ENCODE measurements at regions not wholly inside any gene's neighbourhood (a gene's known extent, or its start where the extent isn't known, plus 50 kb on each side); places are given as distances from the start of the nearest gene placed in this dataset.

DNA sequence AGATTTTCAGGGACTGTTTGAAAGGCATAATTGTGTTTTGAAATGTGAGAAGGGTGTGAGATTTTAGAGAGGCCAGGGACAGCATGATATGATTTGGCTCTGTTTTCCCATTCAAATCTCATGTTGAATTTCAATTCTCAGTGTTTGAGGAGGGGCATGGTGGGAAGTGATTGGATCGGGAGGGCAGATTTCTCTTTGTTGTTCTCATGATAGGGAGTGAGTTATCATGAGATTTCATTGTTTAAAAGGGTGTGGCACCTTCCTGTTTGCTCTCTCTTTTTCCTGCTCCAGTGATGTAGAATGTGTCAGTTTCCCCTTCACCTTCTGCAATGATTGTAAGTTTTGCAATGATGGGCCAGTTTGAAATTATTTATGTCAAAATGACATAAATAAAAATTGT, 113.0 kb upstream of the PCDH15 start:
- DNase-seq: no peak

DNA sequence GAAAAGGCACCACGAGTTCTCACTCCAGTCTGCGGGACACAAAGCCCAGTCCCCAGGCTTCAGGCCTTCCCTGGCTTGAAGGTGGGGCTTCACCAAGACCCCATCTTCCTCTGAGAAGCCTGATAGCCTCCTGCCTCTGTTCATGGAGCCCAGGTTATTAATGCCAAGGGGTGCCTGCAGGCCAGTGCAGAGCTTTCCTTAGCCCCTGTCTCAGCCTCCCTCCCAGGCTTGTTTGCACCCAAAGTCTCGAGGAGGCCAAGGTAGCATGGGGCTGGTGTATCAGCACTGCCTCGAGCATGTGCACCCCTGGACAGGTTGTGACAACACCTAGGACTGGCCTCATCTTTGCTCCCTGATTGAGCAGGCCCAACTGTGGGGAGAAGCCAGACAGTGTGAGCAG, 108.1 kb upstream of the PCDH15 start:
- no peak for DNase-seq

DNA sequence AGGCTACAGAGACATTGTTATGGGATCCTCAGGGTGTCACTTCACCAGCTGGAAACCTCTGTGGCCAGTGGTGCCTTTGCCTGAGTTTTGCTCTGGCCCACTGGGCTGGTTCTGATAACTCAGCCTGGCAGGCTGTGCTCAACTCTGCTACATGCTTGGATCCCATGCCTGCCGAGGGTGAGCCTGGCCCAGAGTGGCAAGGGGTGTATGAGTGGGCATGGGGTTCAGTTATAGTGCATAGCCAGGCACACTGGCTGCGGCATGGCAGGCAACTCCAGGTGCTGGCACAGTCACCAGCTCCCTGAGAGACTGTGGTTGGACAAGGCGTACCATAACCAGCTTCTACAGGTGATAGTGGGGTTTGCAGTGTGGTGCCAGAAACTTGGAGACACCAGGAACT, 107.0 kb upstream of the PCDH15 start:
- DNase-seq: no peak

DNA sequence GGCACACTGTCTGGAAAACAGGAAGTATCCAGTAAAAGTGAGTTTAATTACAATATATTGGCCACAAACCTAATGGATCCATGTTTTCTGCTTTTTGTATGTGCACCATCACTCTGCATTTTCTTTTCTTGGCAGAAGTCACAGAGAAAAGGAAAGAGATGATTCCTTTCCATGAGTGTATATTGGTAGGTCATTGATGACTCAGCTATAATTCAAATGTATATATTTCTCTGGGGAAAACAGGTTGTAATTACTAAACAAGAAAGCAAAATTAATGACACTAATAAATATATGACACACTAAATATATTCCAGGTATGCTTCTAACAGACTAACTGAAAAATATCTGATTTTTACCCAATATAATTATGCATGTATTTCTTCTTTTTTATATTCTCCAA, 105.9 kb upstream of the PCDH15 start:
- DNase-seq: no peak

DNA sequence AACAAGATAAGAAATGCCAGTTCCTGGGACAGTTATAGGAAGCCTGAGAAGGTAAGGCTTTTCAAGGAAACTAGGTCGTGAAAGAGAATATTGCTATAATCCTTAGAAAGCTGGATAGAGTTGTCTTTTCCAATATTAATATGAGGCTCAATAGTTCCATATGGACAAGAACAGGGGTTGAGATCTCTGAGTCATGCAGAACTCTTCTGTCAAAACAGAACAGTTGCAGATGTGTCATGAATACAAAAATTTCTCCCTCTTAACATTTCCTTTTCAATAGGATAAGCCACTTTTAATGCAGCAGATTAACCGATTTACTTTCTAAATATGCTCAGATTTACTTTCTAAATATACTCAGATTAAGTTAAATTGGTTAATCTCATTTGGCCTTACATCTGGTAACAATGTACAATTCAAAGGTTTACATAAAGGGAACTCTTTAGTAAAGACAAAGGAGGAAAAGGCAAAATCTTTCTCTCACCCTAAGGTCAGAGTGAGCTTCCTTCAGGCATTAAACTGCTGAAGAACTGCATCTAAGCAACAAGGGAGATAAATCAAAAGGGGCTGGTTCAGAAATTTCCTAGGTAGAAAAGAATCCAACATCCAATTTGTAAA, 104.7 kb upstream of the PCDH15 start:
- no peak for DNase-seq

DNA sequence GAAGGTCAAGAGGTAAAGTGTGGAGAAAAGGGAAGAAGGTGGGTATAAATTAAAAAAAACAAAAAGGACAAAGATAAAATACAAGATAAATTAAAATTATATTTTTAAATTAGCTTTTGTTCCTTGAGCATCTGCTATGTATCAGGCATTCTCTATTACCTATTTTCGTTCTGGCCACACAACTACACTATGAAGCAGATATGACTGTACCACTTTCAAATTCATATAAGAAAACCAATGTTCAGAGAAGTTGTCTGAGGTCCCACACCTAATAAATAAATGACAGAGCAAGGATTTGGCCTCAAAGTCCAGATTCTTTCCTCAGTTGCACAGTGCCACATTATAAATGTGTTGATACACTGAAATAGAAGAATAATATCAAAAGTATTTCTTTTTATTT, 103.8 kb upstream of the PCDH15 start:
- DNase-seq: no peak

DNA sequence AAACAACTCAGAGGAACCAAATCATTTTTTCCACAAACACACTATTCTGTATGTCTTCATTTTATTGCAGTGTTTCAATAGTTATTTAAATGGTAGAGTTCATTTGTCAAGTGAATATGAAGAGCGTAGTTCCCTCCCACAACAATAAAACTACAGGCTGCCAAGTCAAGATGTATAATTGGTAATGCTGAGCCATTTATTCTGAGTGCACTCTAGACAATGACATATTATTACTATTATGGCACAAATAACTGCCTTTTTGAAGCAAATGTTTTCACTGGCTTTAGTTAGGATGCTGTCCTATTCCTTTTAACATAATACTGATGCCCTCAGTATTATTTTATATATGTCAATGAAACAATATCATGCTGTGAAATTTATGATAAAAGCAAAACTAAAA, 102.7 kb upstream of the PCDH15 start:
- DNase-seq: no peak

DNA sequence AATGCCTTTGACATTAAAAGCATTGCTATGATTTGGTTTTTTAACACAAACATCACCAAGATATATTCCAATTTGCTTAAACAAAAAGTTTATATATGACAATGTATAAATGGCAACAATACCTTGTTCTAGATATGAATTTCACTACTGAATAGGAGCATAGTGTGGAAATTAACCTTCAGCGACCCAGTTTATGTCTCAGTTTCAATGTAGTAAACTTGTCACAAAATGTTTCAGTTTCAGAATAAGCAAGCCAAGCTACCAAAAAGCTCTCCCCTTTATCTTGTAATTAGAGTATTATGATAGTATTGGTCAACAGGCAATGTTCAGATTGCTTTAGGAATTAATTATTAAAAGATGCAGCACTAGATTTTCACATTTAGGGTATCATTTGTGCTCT, 99.6 kb upstream of the PCDH15 start:
- DNase-seq: no peak

DNA sequence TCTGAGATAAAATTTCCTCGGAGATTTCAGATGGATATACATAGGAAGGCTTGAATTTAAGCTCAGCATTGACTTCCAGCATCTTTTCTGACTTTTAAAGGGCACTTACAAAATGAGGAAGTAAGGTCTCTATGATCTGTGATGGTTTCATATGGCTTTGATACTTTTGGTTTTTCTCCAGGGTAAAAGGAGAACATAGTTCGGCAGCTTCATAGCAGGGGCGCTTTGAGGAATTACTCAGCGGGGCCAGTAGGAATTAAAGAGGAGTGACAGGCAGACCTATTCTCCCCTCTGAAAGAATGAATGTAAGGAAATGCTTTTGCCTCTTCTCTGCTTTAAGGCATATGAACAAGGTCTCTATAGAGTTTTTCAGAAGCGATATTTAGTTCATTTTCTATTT, 80.0 kb upstream of the PCDH15 start:
- no peak for DNase-seq

DNA sequence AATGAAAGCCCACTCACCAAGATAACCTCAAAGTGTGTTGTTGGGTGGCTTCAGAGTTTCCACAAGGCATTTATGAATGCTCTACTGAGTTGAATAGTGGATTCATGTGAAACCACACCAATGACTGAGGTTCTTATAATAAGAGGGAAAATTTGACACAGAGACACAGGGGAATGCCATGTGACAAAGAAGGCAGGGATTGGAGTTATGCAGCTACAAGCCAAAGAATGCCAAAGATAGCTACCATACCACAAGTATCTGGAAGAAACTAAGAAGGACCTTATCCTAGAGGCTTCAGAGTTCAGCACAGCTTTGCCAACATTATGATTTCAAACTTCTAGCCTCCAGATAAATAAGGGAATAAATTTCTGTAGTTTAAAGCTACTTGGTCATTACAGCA, 68.0 kb upstream of the PCDH15 start:
- no peak for DNase-seq

DNA sequence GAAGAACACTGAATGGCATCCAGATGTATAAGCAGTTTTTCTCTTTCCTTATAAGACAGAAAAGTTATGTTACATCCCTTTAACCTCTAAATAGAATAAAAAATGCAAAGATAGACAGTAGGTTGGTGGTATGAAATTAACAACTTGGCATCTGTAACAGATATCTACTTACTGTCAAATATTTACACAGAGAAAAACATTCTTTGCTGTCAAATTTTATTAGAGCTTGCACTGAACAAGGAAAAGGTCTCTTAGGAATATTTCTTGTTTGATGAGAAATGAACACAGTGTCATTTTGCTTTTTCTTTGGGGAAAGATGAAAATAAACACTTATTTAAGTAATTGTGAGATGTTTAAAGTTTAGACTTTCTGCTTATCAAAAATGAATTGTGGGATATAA, 65.6 kb upstream of the PCDH15 start:
- DNase-seq: no peak

DNA sequence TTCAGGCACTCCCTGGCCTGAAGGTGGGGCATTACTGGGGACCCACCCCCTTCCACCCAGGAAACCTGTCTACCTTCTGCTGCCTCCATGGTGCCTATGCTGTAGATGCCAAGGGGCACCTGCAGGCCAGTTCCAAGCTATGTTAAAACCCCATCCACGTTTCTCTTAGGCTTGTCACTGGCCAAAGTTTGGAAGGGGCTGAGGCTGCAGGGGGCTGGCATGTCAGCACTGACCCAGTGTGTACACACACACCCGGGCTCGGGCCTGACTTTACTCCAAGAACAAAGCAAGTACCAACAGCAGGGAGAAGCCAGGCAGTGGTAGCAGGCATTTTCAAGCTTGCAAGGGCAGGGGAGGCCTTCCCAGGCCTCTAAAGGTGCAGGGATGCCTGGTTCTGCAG, 53.8 kb upstream of the PCDH15 start:
- DNase-seq: no peak

DNA sequence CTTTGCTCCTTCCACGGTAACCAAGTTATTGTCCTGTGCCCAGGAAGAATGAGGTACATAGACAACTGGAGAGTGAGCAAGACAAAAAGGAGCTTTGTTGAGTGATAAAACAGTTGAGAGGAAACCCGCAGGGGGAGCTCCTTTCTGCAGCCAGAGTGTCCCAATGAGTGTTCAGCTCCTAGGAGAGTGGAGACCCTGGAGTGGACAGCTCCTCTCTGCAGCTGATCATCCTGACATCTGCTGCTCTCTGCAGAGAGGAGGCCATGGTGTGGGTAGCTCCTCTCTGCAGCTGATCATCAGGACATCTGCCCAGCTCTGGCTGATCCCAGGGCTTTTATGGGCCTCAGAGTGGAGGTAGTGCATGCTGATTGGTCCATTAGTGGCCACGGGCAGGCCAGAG, 53.4 kb upstream of the PCDH15 start:
- DNase-seq: no peak

DNA sequence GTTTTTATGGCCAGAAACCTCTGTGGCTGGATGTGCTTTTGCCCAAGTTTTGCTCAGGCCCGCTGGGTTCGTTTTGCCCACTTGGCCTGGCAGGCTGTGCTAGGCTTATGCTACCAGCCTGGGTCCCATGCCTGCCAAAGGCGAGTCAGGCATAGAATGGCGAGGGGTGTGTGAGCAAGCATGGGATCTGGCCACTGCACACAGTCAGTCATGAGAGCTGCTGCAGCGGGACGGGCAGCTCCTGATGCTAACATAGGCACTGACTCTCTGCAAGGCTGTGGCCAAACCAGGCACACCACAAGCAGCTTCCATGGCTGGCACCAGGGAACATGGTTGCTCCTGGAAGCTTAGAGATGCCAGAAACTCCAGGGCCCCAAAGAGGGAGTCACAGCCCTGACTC, 52.9 kb upstream of the PCDH15 start:
- DNase-seq: no peak

All from left hindlimb (tissue), 1 donor.